SK-N-SH (cell line): ENCODE measurements at regions not wholly inside any gene's neighbourhood (a gene's known extent, or its start where the extent isn't known, plus 50 kb on each side); places are given as distances from the start of the nearest gene placed in this dataset.
A peak's percentile ranks its signal among the peaks of the same experiment; 100 is the strongest.
"Not testable (repeated sequence)": the region's sequence is repeated elsewhere in the genome, so short reads cannot be mapped to it uniquely, and the experiment has no call there.

ENCODE experiments used
- CTCF ChIA-PET: fragments of 300-600, 350-600 bp; formaldehyde crosslinking; extraction: SDS; loops from one replicate; lab custom pipeline; 2021; lab: Yijun Ruan, JAX
- POLR2A ChIA-PET: fragments of 350-600 bp; sonication (Branson Sonifier 250); formaldehyde crosslinking; extraction: SDS; loops from one replicate; lab custom pipeline; 2020; ENCODE audit warnings: antibody characterized with exemption, inconsistent platforms; lab: Yijun Ruan, JAX
- DNase-seq: peaks from one replicate; pipeline ENCODE4 v3.0.0; 2012
- H2AFZ ChIP-seq: fragments of 200-600 bp; sonication (generic); 2 replicates; pipeline ENCODE4 v1.8.1; 2016; ENCODE audit warnings: antibody characterized with exemption, mild to moderate bottlenecking, low read depth
- H3F3A ChIP-seq: fragments of 200-600 bp; sonication (generic); replicated peaks from 2 replicates; pipeline ENCODE3; 2016; ENCODE audit warnings: antibody characterized with exemption, mild to moderate bottlenecking; ENCODE audit not compliant: insufficient read depth
- H3K27ac ChIP-seq, 2 experiments: fragments of 200-500 bp in 1 of 2; fragments of 200-600 bp in 1 of 2; sonication (Bioruptor generic) in 1 of 2; sonication (generic), shearing (Covaris generic) in 1 of 2; 2 replicates each; pipeline versions ENCODE4 v1.5.1 to v1.6.1; 2014 to 2016; ENCODE audit warnings: low read depth in 2 of 2, inconsistent platforms in 1 of 2, low read length in 1 of 2, mild to moderate bottlenecking in 1 of 2, mixed read lengths in 1 of 2
- H3K27me3 ChIP-seq: fragments of 200-600 bp; sonication (generic), shearing (Covaris generic); 2 replicates; pipeline ENCODE4 v1.6.1; 2016; ENCODE audit warnings: mixed run types; ENCODE audit not compliant: insufficient read depth
- H3K36me3 ChIP-seq, 2 experiments: fragments of 200-500 bp in 1 of 2; fragments of 200-600 bp in 1 of 2; sonication (Bioruptor generic) in 1 of 2; sonication (generic) in 1 of 2; replicated peaks in 1 of 2; 2 replicates each; pipeline versions ENCODE3 to v1.5.1; 2014 to 2016; ENCODE audit warnings: low read length in 1 of 2, mild to moderate bottlenecking in 1 of 2; ENCODE audit not compliant: insufficient read depth in 2 of 2, control insufficient read depth in 1 of 2
- H3K4me1 ChIP-seq, 2 experiments: fragments of 200-500 bp in 1 of 2; fragments of 200-600 bp in 1 of 2; sonication (Bioruptor generic) in 1 of 2; sonication (generic), shearing (Covaris generic) in 1 of 2; 2 replicates each; pipeline versions ENCODE4 v1.5.1 to v1.6.1; 2014 to 2016; ENCODE audit warnings: low read depth in 1 of 2, low read length in 1 of 2, mixed run types in 1 of 2; ENCODE audit not compliant: insufficient read depth in 2 of 2, control insufficient read depth in 1 of 2
- H3K4me2 ChIP-seq: fragments of 200-600 bp; sonication (generic), shearing (Covaris generic); 2 replicates; pipeline ENCODE4 v1.6.1; 2017; ENCODE audit warnings: mixed run types
- H3K4me3 ChIP-seq, 2 experiments: fragments of 200-500 bp in 1 of 2; fragments of 200-600 bp in 1 of 2; sonication (Bioruptor generic) in 1 of 2; sonication (generic), shearing (Covaris generic) in 1 of 2; 2 replicates each; pipeline versions ENCODE4 v1.5.1 to v1.8.1; 2014 to 2016; ENCODE audit warnings: low read depth in 2 of 2, inconsistent platforms in 1 of 2, low read length in 1 of 2, mild to moderate bottlenecking in 1 of 2, mixed read lengths in 1 of 2, moderate library complexity in 1 of 2
- H3K79me2 ChIP-seq: fragments of 200-600 bp; sonication (generic); 2 replicates; pipeline ENCODE4 v1.8.1; 2017; ENCODE audit warnings: mild to moderate bottlenecking; ENCODE audit not compliant: insufficient read depth
- H3K9ac ChIP-seq: fragments of 200-600 bp; sonication (generic); 2 replicates; pipeline ENCODE4 v1.6.1; 2017; ENCODE audit warnings: mixed run types
- H3K9me2 ChIP-seq: fragments of 200-600 bp; sonication (generic); 2 replicates; pipeline ENCODE4 v1.6.1; 2017; ENCODE audit warnings: mixed run types
- H3K9me3 ChIP-seq: fragments of 200-600 bp; sonication (generic); 2 replicates; pipeline ENCODE4 v1.6.1; 2017; ENCODE audit warnings: mixed run types, mild to moderate bottlenecking, moderate library complexity
- H4K20me1 ChIP-seq: fragments of 200-600 bp; sonication (generic); 2 replicates; pipeline ENCODE4 v1.6.1; 2017; ENCODE audit warnings: mild to moderate bottlenecking, mixed run types; ENCODE audit not compliant: insufficient read depth
- CTCF ChIP-seq: fragments of 200-600 bp; sonication (generic); IDR thresholded peaks from 2 replicates; pipeline ENCODE4 v1.6.1; 2017; ENCODE audit warnings: antibody characterized with exemption, mild to moderate bottlenecking, moderate library complexity
- RAD21 ChIP-seq: IDR thresholded peaks from 2 replicates; pipeline ENCODE4 v1.6.1; 2012; ENCODE audit warnings: mild to moderate bottlenecking, low read length
- REST ChIP-seq: IDR thresholded peaks from 2 replicates; pipeline ENCODE4 v1.6.1; 2012; ENCODE audit warnings: mild to moderate bottlenecking, low read depth, low read length, moderate library complexity
- SMC3 ChIP-seq: IDR thresholded peaks from 2 replicates; pipeline ENCODE4 v1.6.1; 2012; ENCODE audit warnings: low read depth, low read length, improper control_type of control experiment
- WGBS: methylation state at CpG from one replicate; pipeline ENCODE4 v1.1.6; 2017; ENCODE audit warnings: low lambda C conversion rate; 5-methylcytosine and 5-hydroxymethylcytosine counted together

- DNase-seq = no peak
- no peaks in the 10 kb centered on the region for H4K20me1 ChIP-seq
- H3F3A ChIP-seq = no peaks in the 10 kb centered on the region
- POLR2A ChIA-PET = no interaction called here
- peaks cover 0 to 17% of the 10 kb centered on the region in 2 experiments; a peak in 2 of 4 replicates for H3K4me1 ChIP-seq
- CTCF ChIA-PET = interaction anchor here (0.6 to 4.5 kb wide), 37 partner anchors 12 to 794 kb away, joined by 3 to 63 read pairs (median 4); partner anchors contain the start of gene SEMA3C
- H3K4me2 ChIP-seq = no peak overlapping the region
- WGBS = 1% methylated on average over 1 of the region's 1 CpG
- no peak overlapping the region for H3K4me3 ChIP-seq
- no peak overlapping the region for H3K27ac ChIP-seq
- H3K36me3 ChIP-seq = no peaks in the 10 kb centered on the region
- no peak overlapping the region for H3K9ac ChIP-seq
- H3K9me3 ChIP-seq = no peaks in the 10 kb centered on the region
- no peaks in the 10 kb centered on the region for H3K79me2 ChIP-seq
- TF ChIP-seq CTCF (peak; percentile 74), SMC3 (peak; percentile 67), RAD21 (peak; percentile 81), REST (no peak)
- H3K9me2 ChIP-seq = no peaks in the 10 kb centered on the region
- H2AFZ ChIP-seq = no peak overlapping the region
- no peaks in the 10 kb centered on the region for H3K27me3 ChIP-seq
Measured at GRCh38 chr7:81457852-81458522, 311.9 kb downstream of the HGF start.

GRCh38 chr7:81453770-81454169 is 316.1 kb downstream of the HGF start:
- POLR2A ChIA-PET, H3K27ac ChIP-seq, H3K4me2 ChIP-seq, H2AFZ ChIP-seq, H3F3A ChIP-seq, H3K9ac ChIP-seq, H3K36me3 ChIP-seq, H3K4me3 ChIP-seq, H3K27me3 ChIP-seq, DNase-seq, H4K20me1 ChIP-seq, H3K79me2 ChIP-seq, H3K4me1 ChIP-seq, CTCF ChIA-PET, H3K9me2 ChIP-seq, H3K9me3 ChIP-seq: not testable (repeated sequence)
